Muscle layer of duodenum (tissue), 2 donors: ENCODE measurements at regions not wholly inside any gene's neighbourhood (a gene's known extent, or its start where the extent isn't known, plus 50 kb on each side); places are given as distances from the start of the nearest gene placed in this dataset.
A peak's percentile ranks its signal among the peaks of the same experiment; 100 is the strongest.

Source experiments
- H3K27ac ChIP-seq: one replicate; pipeline ENCODE4 v1.7.0; 2013; ENCODE audit warnings: mild to moderate bottlenecking, low read length
- H3K27me3 ChIP-seq: one replicate; pipeline ENCODE4 v1.7.0; 2013; ENCODE audit warnings: low read depth, mild to moderate bottlenecking, control low read depth, low read length
- H3K36me3 ChIP-seq, 2 donors: one replicate each; pipeline ENCODE4 v1.7.0; 2013; ENCODE audit warnings: low read length in 2 of 2, control low read depth in 1 of 2, mild to moderate bottlenecking in 1 of 2; ENCODE audit not compliant: insufficient read depth in 2 of 2, control insufficient read depth in 1 of 2
- H3K4me1 ChIP-seq, 2 donors: one replicate each; pipeline ENCODE4 v1.7.0; 2013; ENCODE audit warnings: low read length in 2 of 2, mild to moderate bottlenecking in 2 of 2, control low read depth in 1 of 2, moderate library complexity in 1 of 2; ENCODE audit not compliant: insufficient read depth in 2 of 2, control insufficient read depth in 1 of 2
- H3K4me3 ChIP-seq, 2 donors: one replicate each; pipeline ENCODE4 v1.7.0; 2013; ENCODE audit warnings: low read length in 2 of 2, low read depth in 1 of 2, mild to moderate bottlenecking in 1 of 2
- H3K9me3 ChIP-seq, 2 donors: one replicate each; pipeline ENCODE4 v1.7.0; 2013; ENCODE audit warnings: low read length in 2 of 2, control low read depth in 1 of 2, mild to moderate bottlenecking in 1 of 2; ENCODE audit not compliant: control insufficient read depth in 1 of 2
- donor health status: healthy.

GRCh38 chr5:139743804-139744203 lies 51.8 kb upstream of the PSD2 start:
- Histone ChIP-seq H3K27ac (no peak overlapping the region), H3K4me1 (peaks cover 7 to 33% of the 10 kb centered on the region in 2 donors)

GRCh38 chr5:139744471-139745131 lies 51.0 kb upstream of the PSD2 start:
- no peaks in the 10 kb centered on the region for H3K9me3 ChIP-seq
- no peak overlapping the region for H3K27ac ChIP-seq
- H3K4me3 ChIP-seq = no peak overlapping the region
- peaks cover 7 to 34% of the 10 kb centered on the region in 2 donors for H3K4me1 ChIP-seq
- peaks cover 13% of the 10 kb centered on the region for H3K27me3 ChIP-seq
- no peaks in the 10 kb centered on the region for H3K36me3 ChIP-seq

More at GRCh38 chr5:139743804-139744203, 51.8 kb upstream of the PSD2 start:
- Histone ChIP-seq H3K4me3 (no peak overlapping the region), H3K36me3 (no peaks in the 10 kb centered on the region), H3K27me3 (peaks cover 13% of the 10 kb centered on the region), H3K9me3 (no peaks in the 10 kb centered on the region)

GRCh38 chr5:139745132-139745799 lies 50.3 kb upstream of the PSD2 start:
- Histone ChIP-seq H3K9me3 (no peaks in the 10 kb centered on the region), H3K27ac (no peak overlapping the region)

GRCh38 chr5:139745800-139746690 lies 49.6 kb upstream of the PSD2 start:
- no peak overlapping the region for H3K27ac ChIP-seq
- H3K27me3 ChIP-seq = peaks cover 13% of the 10 kb centered on the region
- no peaks in the 10 kb centered on the region for H3K36me3 ChIP-seq
- H3K4me3 ChIP-seq = peak overlapping the region; percentile 46 to 57
- peaks cover 7 to 34% of the 10 kb centered on the region in 2 donors for H3K4me1 ChIP-seq
- no peaks in the 10 kb centered on the region for H3K9me3 ChIP-seq

More at GRCh38 chr5:139745132-139745799, 50.3 kb upstream of the PSD2 start:
- Histone ChIP-seq H3K4me1 (peaks cover 7 to 34% of the 10 kb centered on the region in 2 donors), H3K27me3 (peaks cover 13% of the 10 kb centered on the region), H3K4me3 (no peak overlapping the region), H3K36me3 (no peaks in the 10 kb centered on the region)
